M059J (cell line): ENCODE measurements at regions not wholly inside any gene's neighbourhood (a gene's known extent, or its start where the extent isn't known, plus 50 kb on each side); places are given as distances from the start of the nearest gene placed in this dataset.

Source experiments
- DNase-seq: peaks from one replicate; pipeline ENCODE4 v3.0.0-alpha.2; 2012; ENCODE audit warnings: low read depth

DNA sequence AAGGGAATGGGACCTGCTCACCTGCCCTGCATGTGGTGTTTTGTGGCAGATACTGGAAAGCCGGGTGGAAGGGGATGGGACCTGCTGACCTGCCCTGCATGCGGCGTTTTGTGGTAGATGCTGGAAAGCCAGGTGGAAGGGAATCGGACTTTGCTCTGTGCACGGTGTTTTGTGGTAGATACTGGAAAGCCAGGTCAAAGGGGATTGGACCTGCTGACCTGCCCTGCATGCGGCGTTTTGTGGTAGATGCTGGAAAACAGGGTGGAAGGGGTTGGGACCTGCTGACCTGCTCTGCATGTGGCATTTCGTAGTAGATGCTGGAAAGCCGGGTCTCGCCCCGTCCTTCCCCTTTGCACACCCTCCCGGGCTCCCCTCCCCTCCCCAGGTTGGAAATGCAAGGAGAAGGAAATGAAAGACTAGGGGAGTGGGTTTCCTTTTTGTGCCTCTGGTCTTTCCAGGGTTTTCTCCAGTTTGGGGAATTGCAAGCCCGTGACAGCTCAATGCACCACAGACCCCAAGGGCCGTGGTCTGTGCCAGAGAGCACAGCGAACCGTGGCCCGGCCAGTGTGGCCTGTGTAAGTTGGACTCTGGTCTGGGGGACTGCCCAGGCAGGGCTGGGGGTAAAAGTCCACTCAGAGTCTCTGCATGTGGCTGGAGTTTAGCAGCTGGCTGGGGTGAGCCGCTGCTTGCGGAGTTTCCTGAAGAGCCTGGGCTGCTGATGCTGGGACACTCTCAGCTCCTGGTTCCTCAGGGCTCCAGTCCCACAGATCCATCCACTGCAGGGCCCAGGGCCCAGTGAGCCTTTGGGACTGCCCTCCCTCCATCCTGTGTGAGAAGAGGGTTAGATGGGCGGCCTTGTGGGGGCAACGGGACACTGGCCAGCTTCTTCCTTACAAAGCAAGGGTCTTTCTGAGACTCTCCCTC, 105.5 kb downstream of the CRYAA start:
- DNase-seq: no peak

GRCh38 chr21:43273708-43274021, 104.9 kb downstream of the CRYAA start:
- no peak for DNase-seq

- no peak for DNase-seq
Observed at GRCh38 chr21:43273016-43273707, 104.4 kb downstream of the CRYAA start.

- no peak for DNase-seq
Observed at GRCh38 chr21:43272591-43272990, 103.8 kb downstream of the CRYAA start.

- no peak for DNase-seq
Observed at GRCh38 chr21:43271452-43272020, 102.7 kb downstream of the CRYAA start.

DNA sequence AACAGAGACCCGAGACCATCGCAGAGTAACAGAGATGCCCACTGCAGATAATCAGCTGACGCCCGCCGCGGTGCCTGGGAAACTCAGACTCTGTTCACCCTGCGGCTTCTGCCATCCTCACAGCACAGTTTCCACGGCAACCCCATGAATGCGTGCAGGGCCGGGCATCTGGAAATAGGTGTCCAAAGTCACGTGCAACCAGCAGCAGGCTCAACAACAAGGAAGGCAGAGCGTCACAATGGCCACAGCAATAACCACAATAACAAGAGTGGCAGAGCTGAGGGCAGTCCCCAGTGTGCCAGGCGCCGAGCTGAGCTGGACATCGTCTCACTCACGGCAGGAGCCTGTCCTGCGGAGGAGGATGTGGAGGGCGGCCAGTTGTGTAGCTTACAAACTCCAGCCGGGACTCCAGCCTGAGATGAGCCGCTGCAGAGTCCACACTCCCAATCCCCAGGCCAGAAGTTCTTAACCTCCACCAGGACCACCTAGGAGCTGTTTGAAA, 102.0 kb downstream of the CRYAA start:
- peak; percentile 68 for DNase-seq

GRCh38 chr21:43269957-43270705, 101.3 kb downstream of the CRYAA start:
- DNase-seq: peak; percentile 20

GRCh38 chr21:43269440-43269839, 100.6 kb downstream of the CRYAA start:
- no peak for DNase-seq

GRCh38 chr21:43268804-43269186, 100.0 kb downstream of the CRYAA start:
- no peak for DNase-seq

- DNase-seq: no peak
Observed at GRCh38 chr21:43268086-43268803, 99.4 kb downstream of the CRYAA start.

DNA sequence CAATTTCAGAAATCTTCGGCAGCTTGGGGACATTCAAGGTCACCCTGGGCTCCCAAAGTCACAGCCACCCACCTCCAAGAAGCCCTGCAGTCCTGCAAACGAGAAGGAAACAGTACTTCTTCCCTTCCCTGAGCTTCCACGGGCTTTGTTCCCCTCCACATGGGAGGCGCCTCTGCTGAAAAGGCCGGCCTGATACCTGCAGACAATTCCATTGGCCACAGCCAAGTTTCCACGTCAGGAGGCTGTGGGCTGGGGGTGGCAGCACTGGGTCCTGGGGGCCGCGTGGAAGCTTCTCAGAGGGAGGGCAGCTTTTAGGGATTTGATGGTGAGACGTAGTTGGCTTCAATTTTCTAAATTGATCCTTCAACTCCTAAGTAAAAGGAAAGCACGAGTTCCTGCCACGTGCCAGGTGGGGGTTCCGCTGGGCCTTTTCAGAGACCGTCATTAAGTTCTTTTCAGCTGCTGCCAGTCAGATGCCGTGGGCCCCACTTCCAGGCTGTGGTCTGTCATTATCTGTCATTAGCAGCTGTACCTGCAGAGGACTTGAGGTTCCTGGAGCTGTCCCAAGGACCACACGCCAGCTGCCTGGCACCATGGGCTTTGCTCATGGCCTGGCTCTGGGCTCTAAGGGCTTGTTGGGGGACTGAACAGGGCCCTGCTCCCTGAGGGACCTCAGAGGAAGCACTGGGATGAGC, 98.7 kb downstream of the CRYAA start:
- no peak for DNase-seq

DNA sequence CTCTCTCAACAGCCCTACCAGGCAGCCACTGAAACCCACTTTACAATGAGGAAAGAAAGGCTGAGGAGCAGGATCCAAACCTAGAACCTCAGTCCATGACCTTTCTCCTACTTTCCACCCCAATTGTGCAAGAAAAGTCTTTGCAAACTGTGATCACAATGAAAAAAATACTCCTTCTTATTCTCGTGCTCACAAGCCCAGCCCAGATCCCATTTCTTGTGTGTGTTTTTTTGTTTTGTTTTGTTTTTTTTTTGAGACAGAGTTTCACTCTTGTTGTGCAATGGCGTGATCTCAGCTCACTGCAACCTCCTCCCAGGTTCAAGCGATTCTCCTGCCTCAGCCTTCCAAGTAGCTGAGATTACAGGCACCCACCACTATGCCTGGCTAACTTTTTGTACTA, 97.7 kb downstream of the CRYAA start:
- no peak for DNase-seq

GRCh38 chr21:43262427-43262826, 93.6 kb downstream of the CRYAA start:
- no peak for DNase-seq
